NCI-H2227 (cell line): ENCODE measurements at regions not wholly inside any gene's neighbourhood (a gene's known extent, or its start where the extent isn't known, plus 50 kb on each side); places are given as distances from the start of the nearest gene placed in this dataset.
A peak's percentile ranks its signal among the peaks of the same experiment; 100 is the strongest.

Source experiments
- DNase-seq: peaks from one replicate; lab custom pipeline; 2025; ENCODE audit not compliant: unreplicated experiment; lab: John Stamatoyannopoulos, UW

- no peak for DNase-seq
These were observed 84.8 kb downstream of the CPN2 start for GRCh38 chr3:194265996-194266964.

DNA sequence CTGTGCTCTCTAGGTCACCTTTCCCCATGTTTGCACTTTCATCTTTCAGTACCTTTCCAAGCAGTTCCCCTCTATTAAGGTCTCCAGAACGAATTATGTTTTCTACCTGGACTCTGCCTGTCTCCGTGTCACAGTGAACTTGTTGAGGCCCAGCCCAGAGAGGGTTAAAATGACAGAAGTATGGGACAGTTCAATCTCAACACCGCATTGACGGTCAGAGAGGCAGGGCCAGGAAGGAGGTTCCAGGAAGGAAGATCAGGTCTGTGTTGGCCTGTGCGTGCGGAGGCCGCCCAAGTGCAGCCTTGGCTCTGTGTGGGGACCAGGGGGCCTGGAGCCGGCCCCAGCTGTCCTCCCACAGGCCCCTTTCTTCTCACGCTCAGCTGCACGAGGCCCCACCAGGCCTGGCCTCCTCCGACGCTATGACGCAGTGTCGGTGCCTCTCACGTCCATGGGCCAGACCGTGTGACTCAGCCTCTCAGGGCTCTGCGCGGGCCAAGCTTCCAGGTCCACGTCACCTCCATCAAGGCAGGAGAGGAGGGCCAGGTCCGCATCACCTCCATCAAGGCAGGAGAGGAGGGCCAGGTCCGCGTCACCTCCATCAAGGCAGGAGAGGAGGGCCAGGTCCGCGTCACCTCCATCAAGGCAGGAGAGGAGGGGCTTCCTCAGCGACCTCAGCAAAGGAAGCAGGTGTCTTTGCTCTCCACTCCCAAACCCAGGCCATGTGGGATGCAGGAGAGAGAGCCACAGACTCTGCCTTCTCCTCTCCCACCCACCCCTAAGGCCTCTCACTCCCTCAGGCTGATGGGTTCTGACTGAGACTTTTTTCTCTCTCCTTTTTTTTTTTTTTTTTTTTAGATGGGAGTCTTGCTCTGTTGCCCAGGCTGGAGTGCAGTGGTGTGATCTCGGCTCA is 83.1 kb downstream of the CPN2 start:
- DNase-seq: no peak

- no peak for DNase-seq
These were observed 82.2 kb downstream of the CPN2 start for GRCh38 chr3:194268654-194269512.

GRCh38 chr3:194269610-194270145 is 81.5 kb downstream of the CPN2 start:
- no peak for DNase-seq

- DNase-seq: no peak
These were observed 80.3 kb downstream of the CPN2 start for GRCh38 chr3:194270627-194271459.

GRCh38 chr3:194271460-194272035 is 79.6 kb downstream of the CPN2 start:
- no peak for DNase-seq

- DNase-seq: no peak
These were observed 78.9 kb downstream of the CPN2 start for GRCh38 chr3:194272221-194272620.

DNA sequence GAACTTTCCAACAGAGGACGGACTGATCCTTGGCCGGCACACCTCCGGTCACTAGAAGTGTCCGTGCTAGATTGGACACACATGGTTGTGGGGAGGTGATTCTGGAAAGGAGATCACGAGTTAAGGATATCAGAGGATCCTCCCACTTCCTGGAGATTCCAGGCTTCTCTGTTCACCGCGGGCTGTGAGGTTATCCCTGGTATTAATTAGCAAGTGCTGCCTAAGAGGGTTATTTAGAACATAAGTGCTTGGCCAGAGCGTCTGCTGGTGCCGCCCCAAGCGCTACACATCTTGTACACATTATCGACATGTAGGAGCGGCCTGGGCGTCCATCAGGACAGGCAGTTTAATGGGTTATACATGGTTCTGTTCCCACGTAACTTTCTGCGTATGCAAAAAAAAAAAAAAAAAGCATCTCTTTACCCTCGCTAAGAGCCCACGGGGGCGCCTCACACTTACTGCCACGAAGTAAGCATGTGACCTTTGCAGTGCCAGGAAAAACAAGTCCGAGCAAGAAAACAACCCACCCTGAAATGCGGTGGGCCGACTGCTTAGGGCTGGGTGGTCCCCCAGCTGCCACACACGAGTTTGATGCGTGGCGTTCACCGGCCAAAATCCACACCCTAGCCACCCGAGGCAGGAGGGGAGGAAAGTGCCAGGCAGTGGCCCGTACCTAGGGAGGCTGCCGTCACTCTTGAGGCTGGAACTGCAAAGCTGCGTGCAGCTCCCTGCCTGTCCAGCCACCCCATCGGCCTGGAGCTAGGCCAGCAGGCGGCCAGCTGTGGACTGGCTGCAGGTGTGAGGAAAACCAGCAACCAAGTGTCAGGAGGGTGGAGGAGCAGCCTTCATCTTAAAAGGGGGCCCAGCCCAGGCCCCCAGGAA is 78.0 kb downstream of the CPN2 start:
- peak; percentile 40 for DNase-seq

DNA sequence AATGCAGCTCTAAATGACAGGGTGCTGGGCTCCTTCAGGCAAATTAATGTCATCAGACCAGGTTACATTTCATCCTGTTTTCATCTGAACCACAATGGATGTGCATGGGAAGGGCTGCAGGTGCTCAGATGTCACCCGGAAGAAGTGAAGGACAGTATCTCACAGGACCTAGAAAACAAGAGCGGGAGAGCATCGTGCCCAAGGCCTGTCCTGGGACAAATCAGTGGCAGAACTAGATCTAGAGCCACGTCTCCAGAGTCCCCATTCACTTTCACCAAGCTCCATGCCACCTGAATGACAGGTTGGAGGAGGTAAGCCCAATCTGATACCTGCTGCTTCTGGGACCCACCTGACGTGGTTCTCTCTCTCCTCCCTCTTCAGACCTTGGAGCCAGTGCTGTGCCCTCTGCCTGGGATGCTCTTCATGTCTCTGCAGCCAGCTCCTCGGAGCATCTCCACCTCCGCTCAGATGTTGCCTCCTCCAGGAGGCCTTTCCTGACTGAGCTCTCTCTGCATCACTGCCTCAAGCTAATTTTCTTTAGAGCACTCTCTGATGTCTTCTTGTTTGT is 77.3 kb downstream of the CPN2 start:
- no peak for DNase-seq

DNA sequence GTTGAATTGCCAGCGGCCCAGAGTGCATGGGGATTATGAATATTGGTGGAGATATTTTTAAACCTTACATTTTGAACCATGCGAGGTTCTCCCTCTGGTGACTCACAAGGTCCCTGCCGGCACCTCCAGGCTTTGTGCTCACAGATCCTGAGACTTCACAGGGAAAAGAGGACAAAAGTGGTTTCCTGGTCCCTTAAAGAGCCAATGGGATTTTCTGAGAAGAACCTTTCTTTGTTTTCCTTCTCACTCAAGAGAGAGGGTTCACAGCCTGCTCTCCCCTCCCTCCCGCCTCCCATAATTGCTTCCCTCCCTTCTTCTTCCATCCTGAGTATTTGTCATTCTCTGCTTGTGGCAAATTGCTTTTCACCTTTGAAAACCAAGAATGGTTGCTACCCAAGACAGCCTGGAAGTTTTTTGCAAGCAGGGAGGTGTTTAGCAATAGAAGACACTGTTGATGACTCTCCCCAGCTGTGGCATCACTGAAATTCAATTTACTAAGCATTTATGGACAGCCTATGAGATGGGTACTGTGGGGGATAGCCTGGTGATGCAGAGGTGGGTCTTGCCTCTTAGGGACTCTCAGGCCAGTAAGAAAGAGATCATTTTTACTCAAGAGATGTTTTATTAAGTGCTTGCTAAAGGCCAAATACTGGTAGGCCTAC is 76.6 kb downstream of the CPN2 start:
- DNase-seq: peak; percentile 68

DNA sequence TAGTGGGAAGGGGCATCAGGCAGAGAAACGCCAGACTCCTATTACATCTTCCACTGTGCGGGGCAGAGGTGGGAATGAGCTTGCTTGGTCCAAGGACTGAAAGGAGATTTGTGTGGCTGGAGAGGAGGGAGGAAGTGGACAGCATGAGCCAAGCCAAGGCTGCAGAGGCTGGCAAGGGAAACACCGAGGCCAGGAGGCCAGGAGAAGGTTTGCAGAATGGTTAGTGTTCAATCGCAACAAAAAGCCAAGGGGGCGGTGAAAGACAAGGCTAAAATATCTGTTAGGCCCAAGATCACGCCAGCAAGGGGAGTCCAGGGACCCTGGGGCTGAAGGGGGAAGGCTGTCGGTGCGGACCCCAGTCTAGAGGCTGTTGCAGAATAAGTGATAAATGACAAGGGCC is 75.8 kb downstream of the CPN2 start:
- DNase-seq: no peak

DNA sequence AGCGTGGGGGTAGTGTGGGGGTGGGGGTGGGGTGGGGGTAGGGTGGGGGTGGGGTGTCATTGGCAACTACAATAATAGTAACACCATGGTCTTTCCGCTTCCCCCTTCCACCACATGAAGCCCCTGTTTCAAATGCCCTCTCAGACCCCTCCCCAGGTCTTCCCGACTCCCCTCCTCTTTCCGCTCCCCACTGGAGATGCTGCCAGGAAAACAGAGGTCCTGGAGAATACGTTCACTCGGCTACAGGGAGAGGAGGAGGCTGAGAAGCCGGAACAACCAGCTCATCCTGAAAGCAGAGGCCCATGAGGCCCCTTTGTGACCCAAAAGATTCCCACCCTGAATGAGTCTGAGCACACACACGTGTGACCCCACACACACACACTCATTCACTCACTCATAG is 75.4 kb downstream of the CPN2 start:
- no peak for DNase-seq

GRCh38 chr3:194276768-194277103 is 74.4 kb downstream of the CPN2 start:
- DNase-seq: no peak

DNA sequence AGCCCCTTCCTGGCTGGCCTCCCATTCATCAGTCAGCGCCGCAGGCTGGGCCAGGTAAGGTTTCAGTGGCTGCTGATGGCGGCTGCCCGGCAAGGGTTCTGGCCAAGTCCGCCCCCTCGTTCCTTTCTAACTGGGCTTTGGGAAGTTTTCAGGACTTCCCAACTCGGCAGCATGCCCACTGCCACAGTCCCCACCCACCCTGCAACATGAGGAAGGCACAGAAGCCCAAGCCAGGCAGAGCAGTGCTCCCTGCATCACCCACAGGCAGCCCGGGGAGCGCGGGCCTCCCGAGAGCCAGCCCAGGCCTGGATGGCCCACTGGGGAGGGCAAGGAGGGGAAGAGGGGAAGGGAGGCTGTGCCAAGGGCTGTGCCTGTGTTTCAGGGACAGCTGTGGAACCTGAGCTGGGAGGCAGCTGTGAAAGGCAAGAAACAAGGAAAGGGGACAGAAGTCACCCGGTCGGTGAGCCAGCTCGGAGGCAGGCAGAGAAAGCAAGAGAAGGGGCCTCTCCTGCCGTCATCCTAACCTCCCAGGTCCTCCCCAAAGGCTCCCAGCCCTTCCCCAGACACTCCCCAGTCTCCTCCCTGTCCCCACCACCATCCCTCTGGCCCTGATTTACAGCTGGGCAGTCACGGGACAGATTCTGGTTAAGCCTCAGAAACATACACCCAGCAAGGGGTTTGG is 73.9 kb downstream of the CPN2 start:
- DNase-seq: no peak

DNA sequence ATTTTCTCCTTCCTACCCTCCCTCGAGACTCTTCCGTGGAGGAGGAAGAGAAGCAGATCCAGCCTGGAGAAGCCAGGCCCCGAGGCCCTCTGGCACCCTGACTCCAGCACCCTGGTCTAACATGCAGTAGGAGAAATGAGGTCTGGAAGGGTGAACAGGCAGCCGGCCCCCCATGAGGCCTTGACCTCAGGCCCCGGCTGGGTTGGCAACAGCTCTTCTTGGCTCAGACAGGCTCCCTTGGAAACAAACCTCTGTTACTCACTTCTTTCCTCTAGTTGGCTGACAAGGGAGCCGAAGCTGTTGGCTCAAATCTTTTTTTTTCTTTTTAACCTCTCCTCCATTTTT is 73.4 kb downstream of the CPN2 start:
- no peak for DNase-seq

DNA sequence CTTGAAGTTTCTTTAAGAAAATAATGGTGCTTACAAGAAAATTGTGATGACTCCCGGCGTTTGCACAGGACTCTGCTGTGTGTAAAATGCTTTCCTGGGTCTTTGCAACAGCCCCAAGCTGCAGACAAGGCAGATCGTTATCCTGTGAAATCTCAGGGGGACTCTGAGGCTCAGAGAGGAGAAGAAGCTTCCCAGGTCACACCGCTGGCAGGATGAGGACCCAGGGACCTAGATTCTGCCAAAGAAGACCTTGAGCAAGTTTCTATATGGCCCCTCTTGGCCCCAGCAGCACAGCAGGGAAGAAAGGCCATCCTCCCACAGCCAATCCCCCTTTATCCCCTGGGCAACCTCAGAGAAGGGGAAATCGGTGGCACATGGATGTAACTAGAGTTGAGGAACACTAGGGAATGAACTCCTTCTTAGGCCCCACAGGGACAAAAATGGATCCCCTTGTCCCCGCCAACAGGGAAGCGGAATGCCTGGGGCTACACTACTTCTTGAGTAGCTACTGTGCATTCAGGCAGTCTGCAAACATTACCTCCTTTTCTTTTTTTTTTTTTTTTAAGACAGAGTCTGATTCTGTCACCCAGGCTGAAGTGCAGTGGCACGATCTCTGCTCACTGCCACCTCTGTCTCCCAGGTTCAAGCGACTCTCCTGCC is 72.8 kb downstream of the CPN2 start:
- DNase-seq: no peak

- DNase-seq: no peak
These were observed 72.0 kb downstream of the CPN2 start for GRCh38 chr3:194279101-194279500.
